T-helper 17 cell (primary cell): ENCODE measurements at regions not wholly inside any gene's neighbourhood (a gene's known extent, or its start where the extent isn't known, plus 50 kb on each side); places are given as distances from the start of the nearest gene placed in this dataset.

ENCODE experiments used
- ATAC-seq: fragments of 150-1000 bp; cut with Tn5 transposase; 2 replicates; pipeline ENCODE4 v1.10.0; 2021; ENCODE audit warnings: mild to moderate bottlenecking, moderate library complexity
- DNase-seq, 3 donors: peaks; one replicate each; pipeline versions ENCODE4 v3.0.0 to v3.0.0-alpha.2; 2020 to 2021
- H3K9me3 ChIP-seq: one replicate; pipeline ENCODE4 v1.7.0; 2013; ENCODE audit warnings: low read length, mild to moderate bottlenecking; ENCODE audit not compliant: control insufficient read depth, poor library complexity, severe bottlenecking
- H3K27ac Mint-ChIP-seq: one replicate; pipeline ENCODE4 v1.8.0; 2022; ENCODE audit warnings: mild to moderate bottlenecking, moderate library complexity, mixed read lengths
- H3K27me3 Mint-ChIP-seq: one replicate; pipeline ENCODE4 v1.8.0; 2022; ENCODE audit warnings: mixed read lengths
- H3K36me3 Mint-ChIP-seq: one replicate; pipeline ENCODE4 v1.8.0; 2022; ENCODE audit warnings: low read depth, mixed read lengths
- H3K4me1 Mint-ChIP-seq: one replicate; pipeline ENCODE4 v1.8.0; 2022; ENCODE audit warnings: mild to moderate bottlenecking, mixed read lengths
- H3K4me3 Mint-ChIP-seq: one replicate; pipeline ENCODE4 v1.8.0; 2022; ENCODE audit warnings: mild to moderate bottlenecking, moderate library complexity, mixed read lengths

DNA sequence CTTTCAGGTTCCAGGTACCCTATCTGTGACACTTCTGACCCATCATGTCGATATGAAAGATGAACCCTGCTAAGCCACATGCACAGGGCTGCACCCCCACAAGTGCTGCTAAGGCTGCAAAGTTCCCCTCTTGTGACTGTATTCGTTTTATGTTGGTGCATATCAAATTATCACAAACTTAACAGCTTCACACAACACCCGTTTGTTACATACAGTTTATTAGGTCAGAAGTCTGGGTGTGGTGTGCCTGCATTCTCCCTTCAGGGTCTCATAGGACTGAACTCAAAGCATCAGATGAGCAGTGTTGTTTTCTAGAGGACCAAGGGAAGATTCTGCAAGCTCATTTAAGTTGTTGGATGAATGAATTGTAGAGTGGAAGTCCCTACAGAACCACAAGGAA, 199.4 kb downstream of the ANAPC1 start:
- Mint-ChIP-seq H3K4me3 (no peak overlapping the region), H3K4me1 (no peaks in the 10 kb centered on the region), H3K36me3 (no peaks in the 10 kb centered on the region), H3K27ac (no peak overlapping the region), H3K27me3 (no peaks in the 10 kb centered on the region)
- no peak for ATAC-seq
- DNase-seq, result no peak
- H3K9me3 ChIP-seq, result no peaks in the 10 kb centered on the region

DNA sequence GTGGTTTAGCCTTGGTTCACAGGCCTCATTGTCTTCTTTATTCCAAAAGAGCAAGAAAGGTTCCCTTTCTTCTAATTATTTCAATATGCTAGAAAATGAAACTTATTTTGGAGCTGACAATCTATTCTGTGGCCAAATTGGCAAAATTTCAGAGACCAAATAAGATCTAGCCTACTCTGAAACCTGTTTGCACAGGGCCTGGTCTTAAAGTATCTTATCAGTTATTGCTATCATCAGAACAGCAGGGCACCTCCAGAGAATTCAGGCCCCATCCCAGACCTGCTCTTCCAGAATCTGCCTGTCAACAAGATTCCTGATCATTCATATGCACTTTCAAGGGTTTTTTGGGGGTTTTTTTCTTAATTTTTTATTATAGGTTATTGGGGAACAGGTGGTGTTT, 198.7 kb downstream of the ANAPC1 start:
- no peaks in the 10 kb centered on the region for H3K4me1 Mint-ChIP-seq
- no peak overlapping the region for H3K4me3 Mint-ChIP-seq
- DNase-seq (no peak), ATAC-seq (no peak)
- no peaks in the 10 kb centered on the region for H3K27me3 Mint-ChIP-seq
- H3K9me3 ChIP-seq, result no peaks in the 10 kb centered on the region
- no peaks in the 10 kb centered on the region for H3K36me3 Mint-ChIP-seq
- H3K27ac Mint-ChIP-seq, result no peak overlapping the region

DNA sequence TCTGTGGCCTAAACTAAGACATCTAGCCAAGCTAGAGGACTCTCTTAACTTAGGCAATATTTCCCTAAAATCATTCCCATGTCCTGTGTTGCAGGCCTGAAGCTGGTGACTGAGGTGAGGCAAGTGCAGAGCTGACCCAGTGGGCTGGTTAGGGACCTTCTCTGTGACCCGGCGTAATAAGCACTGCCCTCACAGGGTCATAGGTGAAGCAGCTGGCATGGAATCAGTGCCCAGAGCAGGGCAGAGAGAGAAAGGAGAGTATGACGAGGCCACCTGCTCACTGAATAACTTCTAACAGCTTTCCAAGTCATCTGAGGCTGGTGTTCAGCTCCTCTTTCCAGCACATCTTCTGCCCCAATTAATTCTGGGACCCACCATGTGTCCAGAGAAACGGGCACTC, 197.0 kb downstream of the ANAPC1 start:
- Mint-ChIP-seq H3K4me3 (no peak overlapping the region), H3K4me1 (no peaks in the 10 kb centered on the region), H3K36me3 (no peaks in the 10 kb centered on the region), H3K27me3 (no peaks in the 10 kb centered on the region), H3K27ac (no peak overlapping the region)
- DNase-seq (no peak), ATAC-seq (no peak)
- H3K9me3 ChIP-seq, result no peaks in the 10 kb centered on the region

DNA sequence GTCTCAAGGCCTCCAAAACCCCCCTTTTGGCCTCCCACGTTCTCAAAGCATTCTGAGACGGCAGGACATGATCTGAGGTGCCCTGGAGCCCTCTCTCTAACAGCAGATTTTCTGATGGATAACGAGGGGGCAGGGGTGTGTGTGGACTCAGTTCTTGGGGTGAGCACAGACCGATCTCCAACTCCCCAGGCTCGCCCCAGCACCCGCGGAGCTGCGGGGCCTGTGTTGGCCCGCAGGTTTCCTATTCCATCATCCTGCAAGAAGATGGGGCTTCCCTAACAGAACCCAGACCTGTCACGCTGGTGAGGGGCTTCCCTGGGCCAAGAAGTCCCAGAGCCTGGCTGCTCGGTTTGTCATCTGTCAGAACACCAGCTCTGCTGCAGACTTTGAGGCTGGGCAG, 196.1 kb downstream of the ANAPC1 start:
- no peak overlapping the region for H3K4me3 Mint-ChIP-seq
- ATAC-seq, result no peak
- no peak overlapping the region for H3K27ac Mint-ChIP-seq

DNA sequence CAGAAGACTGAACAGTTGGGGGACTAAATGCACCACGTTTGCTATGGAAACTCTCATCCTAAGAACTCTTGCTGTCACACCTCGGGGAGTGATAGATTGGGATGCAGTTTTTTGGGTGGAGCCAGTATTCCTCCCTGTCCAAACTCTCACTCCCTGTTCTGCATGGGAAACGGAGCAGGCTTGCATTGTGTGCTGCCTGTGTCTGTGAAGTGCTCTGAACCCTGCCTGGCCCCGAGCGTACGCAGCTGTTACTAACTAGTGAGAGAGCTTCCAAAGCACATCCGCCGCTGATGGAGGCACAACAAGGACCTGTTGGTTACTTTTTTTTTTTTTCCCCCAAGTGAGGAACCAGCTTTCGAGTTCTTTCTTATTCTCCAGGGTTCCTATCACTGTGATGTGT, 195.5 kb downstream of the ANAPC1 start:
- ATAC-seq, result no peak
- no peaks in the 10 kb centered on the region for H3K9me3 ChIP-seq
- Mint-ChIP-seq H3K4me1 (peaks cover 2% of the 10 kb centered on the region), H3K36me3 (no peaks in the 10 kb centered on the region), H3K27me3 (no peaks in the 10 kb centered on the region), H3K4me3 (no peak overlapping the region), H3K27ac (no peak overlapping the region)
- no peak for DNase-seq

More for the DNA sequence above, 196.1 kb downstream of the ANAPC1 start:
- Mint-ChIP-seq H3K27me3 (no peaks in the 10 kb centered on the region), H3K36me3 (no peaks in the 10 kb centered on the region), H3K4me1 (peaks cover 2% of the 10 kb centered on the region)
- no peaks in the 10 kb centered on the region for H3K9me3 ChIP-seq
- DNase-seq, result no peak

DNA sequence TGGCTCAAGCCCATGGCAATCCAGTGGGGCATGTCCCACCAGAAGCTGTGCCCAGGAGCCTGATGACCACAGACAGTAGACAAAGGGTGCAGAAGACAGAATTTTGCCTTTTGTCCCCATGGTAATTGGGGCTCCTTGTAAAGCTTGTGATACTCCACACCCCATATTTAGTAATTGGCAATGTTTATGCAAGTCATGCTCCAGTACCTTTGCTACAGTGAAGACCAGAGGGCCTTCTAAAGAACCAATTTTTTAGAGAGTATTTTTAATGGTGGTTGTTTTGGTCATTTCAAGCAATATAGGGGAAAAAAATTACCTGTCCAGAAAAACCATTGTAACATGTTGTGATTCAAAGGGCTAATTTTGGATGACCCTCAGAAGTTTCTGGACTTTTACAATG, 194.8 kb downstream of the ANAPC1 start:
- H3K9me3 ChIP-seq, result no peaks in the 10 kb centered on the region
- H3K4me1 Mint-ChIP-seq, result peaks cover 2% of the 10 kb centered on the region
- H3K27me3 Mint-ChIP-seq, result no peaks in the 10 kb centered on the region
- DNase-seq (no peak), ATAC-seq (no peak)
- H3K27ac Mint-ChIP-seq, result no peak overlapping the region
- no peaks in the 10 kb centered on the region for H3K36me3 Mint-ChIP-seq
- no peak overlapping the region for H3K4me3 Mint-ChIP-seq

DNA sequence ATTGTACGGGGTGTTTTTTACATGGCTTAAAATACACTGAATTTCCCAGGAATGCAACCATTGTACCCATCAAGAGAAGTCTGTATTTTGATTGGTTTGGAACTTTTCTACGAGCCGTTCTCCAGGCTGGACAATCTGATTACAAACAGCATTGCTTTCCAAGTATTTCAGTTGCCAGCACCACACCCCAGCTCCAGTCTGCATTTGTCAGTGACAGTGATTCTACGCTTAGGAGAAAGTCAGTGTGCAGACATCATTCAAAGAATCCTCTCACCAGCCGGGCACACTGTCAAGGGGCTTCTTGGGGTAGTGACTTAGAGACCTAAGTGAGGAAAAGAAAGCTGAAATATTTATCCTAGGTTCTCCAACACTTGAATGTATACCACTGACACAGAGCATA, 194.1 kb downstream of the ANAPC1 start:
- Mint-ChIP-seq H3K4me3 (no peak overlapping the region), H3K4me1 (peaks cover 2% of the 10 kb centered on the region), H3K36me3 (no peaks in the 10 kb centered on the region), H3K27me3 (no peaks in the 10 kb centered on the region), H3K27ac (no peak overlapping the region)
- ATAC-seq, result no peak
- DNase-seq, result no peak
- no peaks in the 10 kb centered on the region for H3K9me3 ChIP-seq

DNA sequence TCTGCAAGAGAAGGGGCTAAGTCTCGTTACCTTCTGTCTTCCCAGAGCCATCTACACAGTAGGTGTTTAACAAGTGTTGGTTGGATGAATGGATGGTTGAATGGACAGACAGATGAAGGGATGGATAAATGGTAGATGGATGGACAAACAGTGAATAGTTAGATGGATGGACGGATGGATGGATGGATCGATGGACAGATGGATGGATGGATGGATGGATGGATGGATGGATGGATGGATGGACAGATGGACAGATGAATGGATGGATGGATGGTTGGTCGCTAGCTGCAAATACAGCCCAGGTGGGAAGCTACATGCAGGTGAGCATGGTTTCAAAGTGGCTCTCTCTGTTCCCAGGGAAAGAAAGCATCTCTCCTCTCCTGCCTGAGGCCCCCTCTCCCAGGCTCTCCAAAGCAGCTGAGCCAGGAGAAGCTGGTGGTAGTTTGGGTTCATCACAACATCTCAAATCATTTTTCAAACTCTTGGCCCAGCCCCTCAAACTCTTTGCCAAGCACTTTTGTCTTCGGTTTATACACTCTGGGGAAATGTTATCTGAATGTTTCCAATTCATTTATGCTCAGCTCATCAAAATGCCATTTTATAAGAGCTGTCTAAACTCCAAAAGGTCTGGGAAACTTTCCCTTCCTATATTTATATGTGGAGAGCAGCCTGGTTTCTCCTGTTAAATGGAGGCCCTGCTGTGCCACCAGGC, 192.7 kb downstream of the ANAPC1 start:
- ATAC-seq, result no peak
- H3K4me1 Mint-ChIP-seq, result peaks cover 2% of the 10 kb centered on the region
- H3K27me3 Mint-ChIP-seq, result no peaks in the 10 kb centered on the region
- H3K9me3 ChIP-seq, result no peaks in the 10 kb centered on the region
- DNase-seq, result no peak
- no peaks in the 10 kb centered on the region for H3K36me3 Mint-ChIP-seq
- no peak overlapping the region for H3K4me3 Mint-ChIP-seq
- no peak overlapping the region for H3K27ac Mint-ChIP-seq

DNA sequence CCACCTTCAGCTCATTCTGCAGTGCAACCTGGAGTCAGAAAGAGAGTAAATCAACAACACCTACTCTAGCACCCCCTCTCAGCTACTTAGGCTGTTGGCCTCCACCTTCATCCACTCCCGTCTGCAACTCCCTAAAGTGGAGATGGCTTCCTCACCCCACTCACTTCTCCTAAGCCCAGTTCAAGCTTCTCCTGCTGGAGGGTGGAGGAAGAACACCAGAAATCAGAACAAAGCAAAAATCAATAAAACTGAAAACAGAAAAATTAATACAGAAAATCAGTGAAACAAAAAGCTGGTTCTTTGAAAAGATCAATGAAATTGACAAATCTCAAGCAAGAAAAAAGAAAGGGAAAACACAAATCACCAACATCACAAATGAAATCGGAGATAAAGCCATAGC, 191.7 kb downstream of the ANAPC1 start:
- Mint-ChIP-seq H3K4me1 (peaks cover 2% of the 10 kb centered on the region), H3K27me3 (no peaks in the 10 kb centered on the region), H3K4me3 (no peak overlapping the region), H3K36me3 (no peaks in the 10 kb centered on the region), H3K27ac (no peak overlapping the region)
- DNase-seq (no peak), ATAC-seq (no peak)
- H3K9me3 ChIP-seq, result no peaks in the 10 kb centered on the region

DNA sequence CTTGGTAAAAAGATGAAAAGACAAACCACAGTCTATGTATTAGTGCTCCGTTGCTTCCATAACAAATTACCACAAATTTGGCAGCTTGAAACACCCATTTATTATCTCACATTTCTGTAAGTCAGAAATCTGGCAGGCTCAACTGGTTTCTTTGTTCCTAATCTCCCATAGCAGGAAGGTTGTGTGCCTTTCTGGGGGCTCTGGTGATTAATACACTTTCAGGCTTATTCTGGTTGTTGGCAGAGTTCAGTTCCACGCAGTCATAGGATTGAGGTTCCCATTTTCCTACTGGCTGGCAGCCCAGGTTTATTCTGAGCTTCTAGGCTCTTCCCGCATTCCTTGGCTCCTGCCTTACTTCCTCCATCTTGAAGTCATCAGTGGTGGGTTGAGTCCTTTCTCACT, 189.3 kb downstream of the ANAPC1 start:
- Mint-ChIP-seq H3K36me3 (no peaks in the 10 kb centered on the region), H3K4me3 (no peak overlapping the region), H3K27me3 (no peaks in the 10 kb centered on the region), H3K27ac (no peak overlapping the region), H3K4me1 (peaks cover 9% of the 10 kb centered on the region)
- H3K9me3 ChIP-seq, result no peaks in the 10 kb centered on the region
- no peak for ATAC-seq
- no peak for DNase-seq

DNA sequence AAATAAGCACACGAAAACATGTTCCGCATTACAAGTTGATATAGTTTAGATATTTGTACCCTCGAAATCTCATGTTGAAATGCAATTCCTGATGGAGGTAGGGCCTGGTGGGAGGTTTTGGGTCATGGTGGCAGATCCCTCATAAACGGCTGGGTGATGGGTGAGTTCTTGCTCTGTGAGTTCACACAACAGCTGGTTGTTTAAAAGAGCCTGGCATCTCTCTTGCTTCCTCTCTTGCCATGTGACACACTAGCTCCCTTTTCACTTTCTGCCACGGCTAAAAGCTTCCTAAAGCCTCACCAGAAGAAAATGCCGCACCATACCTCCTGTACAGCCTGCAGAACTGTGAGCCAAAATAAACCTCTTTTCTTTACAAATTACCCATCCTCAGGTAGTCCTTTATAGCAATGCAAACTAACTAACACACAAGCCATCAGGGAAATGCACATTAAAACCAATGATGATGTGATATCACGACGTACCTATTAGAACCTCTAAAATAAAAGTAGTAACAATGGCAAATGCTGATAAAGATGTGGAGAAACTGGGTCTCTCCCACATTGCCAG, 188.5 kb downstream of the ANAPC1 start:
- H3K36me3 Mint-ChIP-seq, result no peaks in the 10 kb centered on the region
- H3K27ac Mint-ChIP-seq, result no peak overlapping the region
- H3K9me3 ChIP-seq, result no peaks in the 10 kb centered on the region
- DNase-seq, result no peak
- ATAC-seq, result no peak
- H3K27me3 Mint-ChIP-seq, result no peaks in the 10 kb centered on the region
- no peak overlapping the region for H3K4me3 Mint-ChIP-seq
- H3K4me1 Mint-ChIP-seq, result peaks cover 9% of the 10 kb centered on the region

DNA sequence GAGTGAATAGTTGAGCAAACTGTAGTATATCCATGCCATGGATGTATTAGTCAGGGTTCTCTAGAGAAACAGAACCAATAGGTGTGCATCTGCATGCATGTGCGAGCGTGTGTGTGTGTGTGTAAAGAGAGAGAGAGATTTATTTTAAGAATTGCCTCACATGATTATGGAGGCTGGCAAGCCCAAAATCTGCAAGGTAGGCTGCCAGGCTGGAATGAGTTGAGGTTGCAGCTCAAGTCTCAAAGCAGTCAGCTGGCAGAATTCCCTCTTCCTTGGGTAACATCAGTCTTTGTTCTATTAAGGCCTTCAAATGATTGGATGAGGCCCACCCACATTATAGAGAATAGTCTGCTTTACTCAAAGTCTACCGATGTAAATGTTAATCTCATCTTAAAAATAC, 187.8 kb downstream of the ANAPC1 start:
- H3K9me3 ChIP-seq, result no peaks in the 10 kb centered on the region
- Mint-ChIP-seq H3K4me3 (no peak overlapping the region), H3K4me1 (peaks cover 9% of the 10 kb centered on the region), H3K27ac (no peak overlapping the region), H3K27me3 (no peaks in the 10 kb centered on the region), H3K36me3 (no peaks in the 10 kb centered on the region)
- ATAC-seq (no peak), DNase-seq (no peak)

DNA sequence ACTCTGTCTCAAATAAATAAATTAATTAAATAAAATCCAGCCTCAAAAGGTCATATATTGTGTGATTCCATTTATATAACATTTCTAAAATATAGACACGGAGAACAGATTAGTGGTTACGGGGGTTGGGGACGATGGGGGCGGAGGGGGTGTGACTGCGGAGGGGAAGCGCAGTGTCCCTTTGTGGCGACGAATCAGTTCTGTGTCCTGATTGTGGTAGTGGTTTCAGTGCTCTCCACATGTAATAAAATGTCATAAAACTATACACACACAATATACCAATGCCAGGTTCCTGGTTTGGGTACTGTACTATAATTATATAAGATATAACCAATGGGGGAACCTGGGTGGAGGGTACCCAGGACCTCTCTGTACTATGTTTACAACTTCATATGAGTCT, 186.4 kb downstream of the ANAPC1 start:
- H3K27me3 Mint-ChIP-seq, result peaks cover 4% of the 10 kb centered on the region
- no peak overlapping the region for H3K4me3 Mint-ChIP-seq
- peaks cover 2% of the 10 kb centered on the region for H3K36me3 Mint-ChIP-seq
- H3K9me3 ChIP-seq, result no peaks in the 10 kb centered on the region
- no peak overlapping the region for H3K27ac Mint-ChIP-seq
- no peak for DNase-seq
- peaks cover 9% of the 10 kb centered on the region for H3K4me1 Mint-ChIP-seq
- ATAC-seq, result no peak

DNA sequence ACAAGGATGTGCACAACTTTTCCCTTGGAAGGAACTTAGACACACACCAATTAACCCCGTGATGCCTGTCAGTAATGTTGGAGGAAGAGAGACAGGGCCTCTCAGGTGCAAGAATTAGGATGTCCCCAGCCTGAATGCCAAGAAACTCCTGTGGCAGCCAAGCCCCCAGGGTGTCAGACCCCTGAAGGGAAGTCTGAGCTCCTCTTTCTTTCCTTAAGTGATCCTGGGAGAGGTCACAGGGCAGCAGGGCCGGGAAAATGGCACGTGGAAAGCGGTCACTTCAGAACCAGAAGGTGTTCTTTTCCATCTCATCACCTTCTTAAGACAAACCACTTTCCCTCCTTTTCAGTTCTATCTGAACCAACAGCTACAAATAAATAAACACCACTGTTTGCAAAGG, 185.9 kb downstream of the ANAPC1 start:
- Mint-ChIP-seq H3K27ac (no peak overlapping the region), H3K36me3 (peaks cover 2% of the 10 kb centered on the region), H3K4me1 (peaks cover 9% of the 10 kb centered on the region), H3K27me3 (peaks cover 4% of the 10 kb centered on the region), H3K4me3 (no peak overlapping the region)
- no peak for ATAC-seq
- no peak for DNase-seq
- H3K9me3 ChIP-seq, result no peaks in the 10 kb centered on the region
